Body of pancreas (tissue), 4 donors: ENCODE measurements at regions not wholly inside any gene's neighbourhood (a gene's known extent, or its start where the extent isn't known, plus 50 kb on each side); places are given as distances from the start of the nearest gene placed in this dataset.

Experiments
- POLR2A ChIP-seq, 3 donors: fragments of 450-650 bp; IDR thresholded peaks; one replicate each; pipeline ENCODE4 v1.6.1; 2016; ENCODE audit warnings: antibody characterized with exemption in 3 of 3, mild to moderate bottlenecking in 2 of 3
- TF ChIP-seq, protein P1 (sequence below), 7 experiments: fragments of 450-650 bp in 4 of 7; fragments of 200-600 bp in 3 of 7; sonication (generic) in 3 of 7; IDR thresholded peaks; one replicate each; pipeline ENCODE4 v1.5.1; 2016 to 2019; ENCODE audit warnings: antibody characterized with exemption in 7 of 7

DNA sequence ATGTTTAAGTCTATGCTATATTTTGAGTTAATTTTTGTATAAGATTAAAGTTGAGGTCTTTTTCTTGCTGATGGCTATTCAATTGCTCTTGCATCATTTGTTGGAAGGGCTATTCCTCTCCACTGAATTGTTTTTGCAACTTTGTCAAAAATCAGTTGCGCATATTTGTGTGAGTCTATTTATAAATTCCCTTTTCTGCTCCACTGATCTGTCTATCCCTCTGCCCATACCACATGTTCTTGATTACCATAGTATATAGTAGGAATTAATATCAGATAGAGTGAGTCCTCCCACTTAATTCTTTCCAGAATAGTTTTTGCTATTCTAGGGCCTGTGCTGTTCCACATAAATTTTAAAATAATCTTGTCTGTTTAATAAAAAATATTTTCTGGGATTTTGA, 152.4 kb upstream of the ADCY1 start:
- TF ChIP-seq, protein P1, sequence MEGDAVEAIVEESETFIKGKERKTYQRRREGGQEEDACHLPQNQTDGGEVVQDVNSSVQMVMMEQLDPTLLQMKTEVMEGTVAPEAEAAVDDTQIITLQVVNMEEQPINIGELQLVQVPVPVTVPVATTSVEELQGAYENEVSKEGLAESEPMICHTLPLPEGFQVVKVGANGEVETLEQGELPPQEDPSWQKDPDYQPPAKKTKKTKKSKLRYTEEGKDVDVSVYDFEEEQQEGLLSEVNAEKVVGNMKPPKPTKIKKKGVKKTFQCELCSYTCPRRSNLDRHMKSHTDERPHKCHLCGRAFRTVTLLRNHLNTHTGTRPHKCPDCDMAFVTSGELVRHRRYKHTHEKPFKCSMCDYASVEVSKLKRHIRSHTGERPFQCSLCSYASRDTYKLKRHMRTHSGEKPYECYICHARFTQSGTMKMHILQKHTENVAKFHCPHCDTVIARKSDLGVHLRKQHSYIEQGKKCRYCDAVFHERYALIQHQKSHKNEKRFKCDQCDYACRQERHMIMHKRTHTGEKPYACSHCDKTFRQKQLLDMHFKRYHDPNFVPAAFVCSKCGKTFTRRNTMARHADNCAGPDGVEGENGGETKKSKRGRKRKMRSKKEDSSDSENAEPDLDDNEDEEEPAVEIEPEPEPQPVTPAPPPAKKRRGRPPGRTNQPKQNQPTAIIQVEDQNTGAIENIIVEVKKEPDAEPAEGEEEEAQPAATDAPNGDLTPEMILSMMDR (IDR thresholded peaks at IDR 0.05), result no peak
- no peak for TF ChIP-seq POLR2A (IDR thresholded peaks at IDR 0.05)
